ENCODE measurements at regions not wholly inside any gene's neighbourhood (a gene's known extent, or its start where the extent isn't known, plus 50 kb on each side); places are given as distances from the start of the nearest gene placed in this dataset.

DNA sequence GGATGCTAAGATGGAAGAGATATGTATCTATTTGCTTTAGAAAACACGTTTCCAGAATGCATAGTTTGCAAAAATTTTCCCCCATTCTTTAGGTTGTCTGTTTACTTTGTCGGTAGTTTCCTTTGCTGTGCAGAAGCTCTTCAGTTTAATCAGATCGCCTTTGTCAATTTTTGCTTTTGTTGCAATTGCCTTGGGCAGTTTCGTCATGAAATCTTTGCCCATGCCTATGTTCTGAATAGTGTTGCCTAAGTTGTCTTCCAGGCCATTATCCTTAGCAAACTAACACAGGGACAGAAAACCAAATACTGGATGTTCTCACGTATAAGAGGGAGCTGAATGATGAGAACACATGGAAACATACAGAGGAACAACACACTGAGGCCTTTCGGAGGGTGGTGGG is 454.2 kb upstream of the SLC35B3 start:
- Mint-ChIP-seq H3K4me1 (no peaks in the 10 kb centered on the region), H3K36me3 (ENCODE audit: low read depth) (no peaks in the 10 kb centered on the region), H3K4me3 (no peak overlapping the region), H3K9me3 (ENCODE audit: low read depth) (no peaks in the 10 kb centered on the region), H3K27ac (no peak overlapping the region), H3K27me3 (peaks cover 2% of the 10 kb centered on the region)
- intact Hi-C loops (cut with DNase I, micrococcal nuclease), result loop anchor here in 1 of 2 experiments (10.0 kb wide), 1 partner anchor 405 kb away; no protein-coding TSS in a partner anchor
- DNase-seq (no peak), ATAC-seq (no peak)
- POLR2A ChIA-PET, result no interaction called here
- CTCF ChIA-PET, result no interaction called here

DNA sequence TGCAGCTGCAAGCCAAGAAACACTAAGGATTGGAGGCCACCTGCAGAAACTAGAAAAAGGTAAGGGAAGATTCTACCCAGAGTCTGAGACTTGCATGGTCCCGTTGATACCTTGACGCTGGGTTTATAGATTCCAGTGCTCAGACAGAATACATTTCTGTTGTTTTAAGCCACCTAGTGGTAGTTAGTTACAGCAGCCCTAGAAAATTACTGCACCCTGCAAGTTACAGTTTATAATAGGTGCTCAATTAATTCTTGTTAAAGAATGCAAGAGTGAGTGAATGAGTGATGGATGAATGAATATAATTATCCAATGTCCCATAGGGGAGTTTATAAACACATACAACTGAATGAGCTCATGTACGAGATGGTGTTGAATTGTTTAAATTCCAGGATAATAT is 453.1 kb upstream of the SLC35B3 start:
- no peak for DNase-seq
- Mint-ChIP-seq H3K27me3 (peaks cover 2% of the 10 kb centered on the region), H3K9me3 (ENCODE audit: low read depth) (no peaks in the 10 kb centered on the region), H3K4me3 (no peak overlapping the region), H3K4me1 (no peaks in the 10 kb centered on the region), H3K36me3 (ENCODE audit: low read depth) (no peaks in the 10 kb centered on the region), H3K27ac (no peak overlapping the region)
- intact Hi-C loops (cut with DNase I, micrococcal nuclease), result loop anchor here in 1 of 2 experiments (10.0 kb wide), 1 partner anchor 404 kb away; no protein-coding TSS in a partner anchor
- no peak for ATAC-seq
- CTCF ChIA-PET, result interaction anchor here (1.3 kb wide), 1 partner anchor 133 kb away, joined by 3 read pairs; no protein-coding TSS in a partner anchor
- POLR2A ChIA-PET, result no interaction called here

DNA sequence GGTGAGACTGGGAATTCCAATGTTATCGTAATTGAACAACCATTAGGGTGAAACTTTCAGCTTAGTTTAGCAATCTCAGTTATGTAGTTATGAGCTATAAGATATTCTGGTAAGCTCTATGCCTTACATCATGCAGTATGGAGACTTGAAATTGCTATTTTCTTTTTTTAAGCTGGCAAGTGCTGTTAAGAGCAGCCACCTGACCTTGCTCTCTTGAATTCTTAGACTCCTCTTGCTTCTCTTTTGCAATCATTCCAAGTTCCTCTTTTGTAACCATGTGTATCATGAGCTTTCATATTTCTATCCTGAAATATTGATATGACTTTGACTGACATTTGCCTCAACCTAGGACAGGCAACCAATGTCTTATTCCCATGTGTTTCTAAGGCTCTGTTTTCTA is 446.3 kb upstream of the SLC35B3 start:
- ATAC-seq, result no peak
- POLR2A ChIA-PET, result no interaction called here
- peaks cover 2% of the 10 kb centered on the region for H3K27me3 Mint-ChIP-seq
- H3K4me1 Mint-ChIP-seq, result no peaks in the 10 kb centered on the region
- CTCF ChIA-PET, result interaction anchor here (0.7 kb wide), 1 partner anchor 525 kb away, joined by 3 read pairs; no protein-coding TSS in a partner anchor
- intact Hi-C loops (cut with DNase I, micrococcal nuclease), result loop anchor here in 1 of 2 experiments (10.0 kb wide), 1 partner anchor 397 kb away; no protein-coding TSS in a partner anchor
- no peaks in the 10 kb centered on the region for H3K9me3 Mint-ChIP-seq (ENCODE audit: low read depth)
- no peak overlapping the region for H3K27ac Mint-ChIP-seq
- no peak for DNase-seq
- H3K36me3 Mint-ChIP-seq (ENCODE audit: low read depth), result no peaks in the 10 kb centered on the region
- H3K4me3 Mint-ChIP-seq, result no peak overlapping the region

DNA sequence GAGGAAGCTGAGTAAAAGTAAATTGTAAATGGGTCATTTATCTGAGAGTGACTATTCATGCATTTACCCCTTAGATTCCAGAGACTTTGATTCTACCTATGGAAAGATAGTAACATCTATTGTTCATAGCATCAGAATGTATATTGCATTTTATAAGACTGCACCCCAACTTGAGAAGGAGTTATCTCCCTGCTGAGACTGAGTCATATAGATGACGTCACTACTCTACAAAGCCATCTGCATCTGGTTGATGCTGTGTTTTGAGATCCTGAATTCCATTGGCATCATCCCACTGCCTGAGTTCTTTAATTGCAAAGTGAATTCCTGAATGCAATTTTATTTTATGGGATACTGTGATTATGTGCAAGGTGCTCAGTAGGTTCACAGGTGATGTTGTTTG is 444.0 kb upstream of the SLC35B3 start:
- Mint-ChIP-seq H3K27ac (no peak overlapping the region), H3K9me3 (ENCODE audit: low read depth) (no peaks in the 10 kb centered on the region), H3K27me3 (peaks cover 2% of the 10 kb centered on the region), H3K36me3 (ENCODE audit: low read depth) (no peaks in the 10 kb centered on the region), H3K4me3 (no peak overlapping the region), H3K4me1 (no peaks in the 10 kb centered on the region)
- CTCF ChIA-PET, result no interaction called here
- DNase-seq (no peak), ATAC-seq (no peak)
- intact Hi-C loops (cut with DNase I, micrococcal nuclease), result no loop called here
- POLR2A ChIA-PET, result no interaction called here

DNA sequence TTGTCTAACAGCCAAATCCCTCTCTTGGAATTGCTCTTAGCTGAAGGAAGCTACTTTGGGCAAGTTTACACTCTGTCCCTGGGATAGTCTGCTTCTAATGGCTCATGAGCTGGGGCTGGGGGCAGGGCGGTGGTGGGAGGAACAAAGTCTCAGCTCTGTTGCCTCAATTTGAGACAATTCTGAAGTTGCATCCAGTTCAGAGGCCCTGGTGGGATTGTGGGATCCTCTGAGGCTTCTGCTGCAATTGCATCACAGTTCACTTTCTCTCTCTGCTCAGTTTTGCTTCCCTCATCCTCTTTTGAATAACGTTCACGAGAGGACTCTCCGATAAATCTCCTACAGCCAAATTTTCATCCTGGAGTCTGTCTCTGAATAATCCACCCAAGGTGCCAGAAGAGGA is 440.6 kb upstream of the SLC35B3 start:
- H3K4me3 Mint-ChIP-seq, result no peak overlapping the region
- no peak for DNase-seq
- ChIA-PET CTCF (interaction anchor here (0.6 kb wide), 1 partner anchor 1502 kb away, joined by 3 read pairs; no protein-coding TSS in a partner anchor), POLR2A (no interaction called here)
- ATAC-seq, result no peak
- no peak overlapping the region for H3K27ac Mint-ChIP-seq
- no peaks in the 10 kb centered on the region for H3K36me3 Mint-ChIP-seq (ENCODE audit: low read depth)
- no peaks in the 10 kb centered on the region for H3K4me1 Mint-ChIP-seq
- H3K27me3 Mint-ChIP-seq, result peaks cover 2% of the 10 kb centered on the region
- intact Hi-C loops (cut with DNase I, micrococcal nuclease), result no loop called here
- H3K9me3 Mint-ChIP-seq (ENCODE audit: low read depth), result no peaks in the 10 kb centered on the region

DNA sequence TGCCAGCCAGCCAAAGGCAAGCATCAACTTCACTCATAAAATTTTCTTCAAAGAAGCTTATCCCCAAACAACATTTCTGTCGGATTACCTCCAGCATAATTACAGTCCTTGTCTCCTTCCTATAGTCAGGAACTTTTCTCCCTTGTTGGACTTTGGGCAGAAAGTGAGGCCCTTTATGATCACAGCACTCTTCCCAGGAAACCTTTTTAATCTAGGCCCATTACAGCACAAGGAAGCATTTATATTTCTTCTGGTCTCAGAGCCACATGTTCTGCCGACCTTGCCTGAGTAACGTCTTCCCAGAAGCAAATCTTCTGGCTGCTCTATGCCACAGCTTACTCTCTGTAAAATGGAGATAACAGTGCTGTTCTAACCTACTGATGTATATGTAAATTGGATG is 437.2 kb upstream of the SLC35B3 start:
- CTCF ChIA-PET, result no interaction called here
- Mint-ChIP-seq H3K4me3 (no peak overlapping the region), H3K27ac (no peak overlapping the region), H3K4me1 (no peaks in the 10 kb centered on the region), H3K9me3 (ENCODE audit: low read depth) (no peaks in the 10 kb centered on the region), H3K36me3 (ENCODE audit: low read depth) (no peaks in the 10 kb centered on the region), H3K27me3 (no peaks in the 10 kb centered on the region)
- no peak for DNase-seq
- POLR2A ChIA-PET, result no interaction called here
- ATAC-seq, result no peak
- intact Hi-C loops (cut with DNase I, micrococcal nuclease), result no loop called here

DNA sequence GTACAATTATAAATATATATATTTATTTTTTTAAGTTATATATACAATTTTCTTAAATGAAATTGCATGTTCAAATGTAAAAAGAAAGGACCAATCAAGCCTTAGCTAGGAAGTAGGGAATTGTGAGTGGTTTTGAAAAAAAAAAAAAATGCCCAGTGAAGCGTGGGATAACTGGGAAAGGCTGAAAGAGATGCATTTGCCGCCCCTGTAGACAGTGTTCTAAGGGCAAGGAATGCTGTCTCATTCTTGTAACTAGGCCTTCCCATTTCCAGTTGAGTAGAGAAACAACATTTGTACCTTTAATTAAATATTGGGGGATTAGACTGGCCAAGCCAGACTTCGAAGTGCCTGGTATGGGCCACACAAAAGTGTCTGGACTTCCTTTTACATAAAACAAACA is 430.1 kb upstream of the SLC35B3 start:
- intact Hi-C loops (cut with DNase I, micrococcal nuclease), result no loop called here
- POLR2A ChIA-PET, result no interaction called here
- no peaks in the 10 kb centered on the region for H3K4me1 Mint-ChIP-seq
- no peaks in the 10 kb centered on the region for H3K27me3 Mint-ChIP-seq
- no peak overlapping the region for H3K27ac Mint-ChIP-seq
- no peak overlapping the region for H3K4me3 Mint-ChIP-seq
- ATAC-seq, result no peak
- H3K9me3 Mint-ChIP-seq (ENCODE audit: low read depth), result no peaks in the 10 kb centered on the region
- DNase-seq, result no peak
- CTCF ChIA-PET, result no interaction called here
- H3K36me3 Mint-ChIP-seq (ENCODE audit: low read depth), result no peaks in the 10 kb centered on the region

DNA sequence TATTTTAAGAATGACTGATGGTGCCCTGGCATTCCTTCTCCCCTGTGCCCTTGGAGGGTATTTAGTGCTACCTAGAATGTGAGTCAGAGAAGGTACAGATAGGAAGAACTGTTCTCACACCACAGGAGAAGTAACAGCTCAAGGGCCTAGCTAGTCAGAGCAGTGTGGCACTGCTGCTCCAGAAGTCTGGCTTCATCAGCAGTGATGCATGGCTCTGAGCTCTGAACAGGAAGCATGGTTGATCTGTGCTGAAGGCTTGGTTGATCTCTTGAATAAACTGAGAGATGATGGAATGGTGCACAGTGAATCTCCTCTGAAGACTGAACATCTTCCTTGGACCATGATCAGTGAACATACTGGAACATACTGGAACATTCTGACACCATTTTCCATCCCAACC is 425.3 kb upstream of the SLC35B3 start:
- ATAC-seq (no peak), DNase-seq (no peak)
- POLR2A ChIA-PET, result no interaction called here
- Mint-ChIP-seq H3K27ac (no peak overlapping the region), H3K4me3 (no peak overlapping the region), H3K27me3 (no peaks in the 10 kb centered on the region), H3K36me3 (ENCODE audit: low read depth) (no peaks in the 10 kb centered on the region), H3K4me1 (no peaks in the 10 kb centered on the region), H3K9me3 (ENCODE audit: low read depth) (no peaks in the 10 kb centered on the region)
- intact Hi-C loops (cut with DNase I, micrococcal nuclease), result no loop called here
- CTCF ChIA-PET, result interaction anchor here (1.0 kb wide), 1 partner anchor 45 kb away, joined by 3 read pairs; no protein-coding TSS in a partner anchor

DNA sequence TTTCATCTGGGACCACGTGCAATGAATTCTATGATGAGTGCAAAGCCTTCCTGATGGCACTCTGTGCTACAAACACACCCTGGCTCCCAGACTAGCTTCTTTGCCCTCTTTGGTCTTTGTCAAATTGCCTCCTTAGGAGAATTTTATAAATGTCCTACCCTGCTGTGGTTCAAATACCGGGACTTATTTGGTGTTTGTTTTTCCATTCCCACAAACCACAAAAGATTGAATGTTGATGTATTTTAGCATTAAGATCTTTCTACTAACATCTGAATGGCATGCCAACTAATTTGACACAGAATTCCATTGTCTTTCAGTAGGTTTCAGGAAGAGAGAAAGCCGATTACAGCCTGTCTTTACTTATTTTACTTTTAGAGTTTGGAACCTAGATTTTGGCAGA is 424.2 kb upstream of the SLC35B3 start:
- ChIA-PET CTCF (interaction anchor here (1.0 kb wide), 1 partner anchor 46 kb away, joined by 3 read pairs; no protein-coding TSS in a partner anchor), POLR2A (no interaction called here)
- DNase-seq (no peak), ATAC-seq (no peak)
- no peaks in the 10 kb centered on the region for H3K4me1 Mint-ChIP-seq
- no peak overlapping the region for H3K27ac Mint-ChIP-seq
- H3K36me3 Mint-ChIP-seq (ENCODE audit: low read depth), result no peaks in the 10 kb centered on the region
- intact Hi-C loops (cut with DNase I, micrococcal nuclease), result no loop called here
- H3K4me3 Mint-ChIP-seq, result no peak overlapping the region
- no peaks in the 10 kb centered on the region for H3K27me3 Mint-ChIP-seq
- H3K9me3 Mint-ChIP-seq (ENCODE audit: low read depth), result no peaks in the 10 kb centered on the region

DNA sequence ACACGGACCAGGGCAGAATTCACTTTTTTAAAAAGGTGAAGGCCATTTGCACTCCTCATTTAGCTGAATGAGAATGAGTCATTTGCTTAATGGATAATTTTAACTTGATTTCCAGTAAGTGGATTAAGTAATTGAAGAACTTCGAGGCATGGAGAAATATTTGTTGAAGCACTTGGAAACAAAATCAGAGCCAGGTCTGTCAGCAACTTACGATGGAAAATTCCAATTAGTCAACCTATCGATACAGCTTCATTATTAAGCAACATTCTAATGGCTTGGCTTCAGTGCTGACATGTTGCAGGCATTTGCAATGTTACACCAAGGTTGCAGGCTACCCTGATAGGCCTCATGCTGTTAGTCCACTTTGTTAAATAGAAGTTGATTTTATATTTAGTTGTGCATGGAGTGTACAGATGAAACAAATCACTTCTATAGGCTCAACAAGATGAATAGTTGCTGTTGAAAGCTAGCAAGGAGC is 423.5 kb upstream of the SLC35B3 start:
- Mint-ChIP-seq H3K36me3 (ENCODE audit: low read depth) (no peaks in the 10 kb centered on the region), H3K4me1 (no peaks in the 10 kb centered on the region), H3K27me3 (no peaks in the 10 kb centered on the region), H3K4me3 (no peak overlapping the region), H3K9me3 (ENCODE audit: low read depth) (no peaks in the 10 kb centered on the region), H3K27ac (no peak overlapping the region)
- intact Hi-C loops (cut with DNase I, micrococcal nuclease), result no loop called here
- ATAC-seq, result no peak
- CTCF ChIA-PET, result no interaction called here
- POLR2A ChIA-PET, result no interaction called here
- DNase-seq, result no peak

DNA sequence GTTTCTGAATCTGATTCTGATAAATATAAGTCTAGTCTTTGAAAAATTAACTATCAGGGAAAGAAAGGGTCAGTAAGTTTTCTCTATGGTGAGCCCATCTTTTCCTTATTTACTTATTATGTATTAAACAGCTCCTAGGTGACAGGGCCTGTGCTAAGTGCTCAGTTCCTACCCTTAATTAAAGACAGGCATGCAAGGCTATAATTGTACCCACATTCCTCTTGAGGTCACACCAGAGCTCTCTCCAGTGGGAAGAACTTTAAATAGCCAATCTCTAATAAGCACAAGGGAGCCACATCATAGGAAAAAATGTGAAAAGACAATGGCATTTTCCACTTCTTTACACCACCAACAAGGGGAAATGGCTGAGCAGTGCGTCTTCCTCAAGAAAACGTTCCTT is 421.8 kb upstream of the SLC35B3 start:
- Mint-ChIP-seq H3K27me3 (peaks cover 2% of the 10 kb centered on the region), H3K9me3 (ENCODE audit: low read depth) (no peaks in the 10 kb centered on the region), H3K4me1 (no peaks in the 10 kb centered on the region), H3K27ac (no peak overlapping the region), H3K4me3 (no peak overlapping the region), H3K36me3 (ENCODE audit: low read depth) (no peaks in the 10 kb centered on the region)
- POLR2A ChIA-PET, result no interaction called here
- intact Hi-C loops (cut with DNase I, micrococcal nuclease), result no loop called here
- ATAC-seq (no peak), DNase-seq (no peak)
- CTCF ChIA-PET, result interaction anchor here (0.5 kb wide), 1 partner anchor 1596 kb away, joined by 3 read pairs; no protein-coding TSS in a partner anchor

DNA sequence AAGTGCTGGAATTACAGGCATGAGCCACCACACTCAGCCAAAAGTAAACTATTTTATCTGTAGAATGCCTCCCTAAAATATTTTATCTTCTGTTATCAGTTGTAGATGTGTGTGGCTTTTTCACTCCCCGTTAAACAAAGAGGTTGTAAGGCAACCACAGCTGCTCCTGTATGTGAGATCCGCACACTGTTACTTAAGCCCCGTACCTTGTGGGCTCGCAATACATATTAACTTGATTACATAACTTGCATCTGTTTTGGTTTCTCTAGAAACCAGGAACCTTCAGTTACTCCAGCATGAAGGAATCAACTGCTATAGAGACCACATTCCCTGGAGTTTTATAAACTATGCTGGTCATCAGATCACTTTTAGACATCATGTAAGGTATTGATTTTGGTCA is 420.1 kb upstream of the SLC35B3 start:
- DNase-seq, result no peak
- Mint-ChIP-seq H3K27ac (no peak overlapping the region), H3K36me3 (ENCODE audit: low read depth) (no peaks in the 10 kb centered on the region), H3K4me3 (no peak overlapping the region), H3K4me1 (no peaks in the 10 kb centered on the region), H3K9me3 (ENCODE audit: low read depth) (no peaks in the 10 kb centered on the region), H3K27me3 (peaks cover 2% of the 10 kb centered on the region)
- intact Hi-C loops (cut with DNase I, micrococcal nuclease), result no loop called here
- ChIA-PET POLR2A (no interaction called here), CTCF (no interaction called here)
- no peak for ATAC-seq

DNA sequence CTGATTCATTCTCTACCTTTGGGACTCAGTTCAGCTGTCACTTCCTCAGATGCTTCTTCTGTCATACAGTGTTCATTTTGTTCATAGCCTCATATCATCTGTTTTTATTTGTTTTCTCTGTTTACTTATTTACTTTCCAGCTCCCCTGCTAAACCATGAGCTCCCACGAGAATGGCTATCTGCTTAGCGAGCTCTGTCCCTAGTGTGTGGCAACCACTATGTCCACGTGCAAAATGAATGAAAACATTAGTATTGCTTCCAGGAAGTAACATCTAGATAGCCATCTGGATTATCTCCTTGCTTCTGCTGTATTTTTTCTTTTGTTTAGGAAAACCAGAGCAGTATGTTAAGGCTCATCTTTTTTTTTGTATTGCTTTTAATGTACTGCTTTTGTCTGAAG is 417.0 kb upstream of the SLC35B3 start:
- H3K4me1 Mint-ChIP-seq, result no peaks in the 10 kb centered on the region
- POLR2A ChIA-PET, result no interaction called here
- CTCF ChIA-PET, result no interaction called here
- H3K27me3 Mint-ChIP-seq, result peaks cover 2% of the 10 kb centered on the region
- H3K4me3 Mint-ChIP-seq, result no peak overlapping the region
- ATAC-seq, result no peak
- no peaks in the 10 kb centered on the region for H3K9me3 Mint-ChIP-seq (ENCODE audit: low read depth)
- no peaks in the 10 kb centered on the region for H3K36me3 Mint-ChIP-seq (ENCODE audit: low read depth)
- H3K27ac Mint-ChIP-seq, result no peak overlapping the region
- DNase-seq, result no peak
- intact Hi-C loops (cut with DNase I, micrococcal nuclease), result no loop called here
